ENCODE measurements at regions not wholly inside any gene's neighbourhood (a gene's known extent, or its start where the extent isn't known, plus 50 kb on each side); places are given as distances from the start of the nearest gene placed in this dataset.

DNA sequence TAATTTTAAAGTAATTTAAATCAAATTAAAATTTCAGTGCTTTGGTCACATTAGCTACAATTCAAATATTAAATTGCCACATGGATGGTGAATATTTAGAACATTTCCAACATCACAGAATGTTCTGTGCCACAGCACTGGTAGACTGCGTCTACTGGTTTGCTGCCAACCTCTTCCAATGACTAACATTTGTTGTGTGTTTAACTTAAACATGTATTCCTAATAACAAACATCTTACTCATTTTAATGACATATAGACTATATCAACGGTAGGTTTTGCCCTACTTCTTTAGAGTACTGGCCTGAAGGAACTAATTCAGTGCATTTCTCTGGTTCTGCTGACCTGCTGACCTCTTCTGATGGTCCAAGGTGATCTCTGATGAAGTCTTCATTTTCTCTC is 157.6 kb downstream of the DCK start:
- no peak for DNase-seq (ENCODE audit: low spot score)
- ATAC-seq: no peak

GRCh38 chr4:71156616-71157015 is 163.2 kb downstream of the DCK start:
- ATAC-seq (no peak), DNase-seq (ENCODE audit: low spot score) (no peak)

- ATAC-seq: no peak
- DNase-seq (ENCODE audit: low spot score): no peak
These were observed 168.9 kb downstream of the DCK start for GRCh38 chr4:71162386-71162785.

DNA sequence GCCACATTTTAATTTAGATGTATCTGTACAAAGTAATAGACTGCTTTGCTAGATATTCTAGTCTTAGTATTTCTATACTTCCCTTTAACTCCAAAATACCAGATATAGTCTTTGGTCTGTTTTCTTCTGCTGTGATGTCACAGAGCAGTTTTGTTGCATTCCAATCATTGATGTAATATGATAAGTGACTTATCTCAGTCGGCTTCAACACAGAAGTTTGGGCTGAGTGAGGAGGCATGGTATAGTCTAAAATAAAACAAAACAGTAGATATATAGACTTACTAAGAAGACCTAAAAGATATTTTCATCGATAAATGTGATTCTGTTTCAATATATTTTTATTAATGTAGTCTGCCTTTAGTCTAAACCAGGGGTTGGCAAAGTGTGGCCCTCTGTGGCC is 169.9 kb downstream of the DCK start:
- DNase-seq (ENCODE audit: low spot score) (no peak), ATAC-seq (no peak)

DNA sequence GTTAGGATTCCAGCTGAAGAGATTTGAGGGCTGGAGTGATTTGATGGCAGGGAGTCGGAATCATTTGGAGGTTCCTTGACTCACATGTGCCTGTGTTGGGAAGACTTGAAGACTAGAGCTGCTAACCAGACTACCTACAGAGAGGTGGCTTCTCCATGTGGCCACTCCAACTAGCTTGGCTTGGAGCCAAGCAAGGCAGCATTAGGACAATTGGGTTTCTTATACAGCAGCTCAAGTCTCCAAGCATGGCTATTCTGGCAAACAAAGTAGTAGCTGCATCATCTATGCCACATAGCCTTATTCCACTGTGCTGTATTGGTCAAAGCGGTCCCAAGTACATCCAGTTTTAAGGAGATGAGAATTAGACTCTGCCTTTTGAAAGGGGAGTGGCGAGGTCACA is 171.7 kb upstream of the SLC4A4 start:
- no peak for ATAC-seq
- DNase-seq (ENCODE audit: low spot score): no peak

GRCh38 chr4:71171592-71171991 is 167.2 kb upstream of the SLC4A4 start:
- DNase-seq (ENCODE audit: low spot score): no peak
- ATAC-seq: no peak

DNA sequence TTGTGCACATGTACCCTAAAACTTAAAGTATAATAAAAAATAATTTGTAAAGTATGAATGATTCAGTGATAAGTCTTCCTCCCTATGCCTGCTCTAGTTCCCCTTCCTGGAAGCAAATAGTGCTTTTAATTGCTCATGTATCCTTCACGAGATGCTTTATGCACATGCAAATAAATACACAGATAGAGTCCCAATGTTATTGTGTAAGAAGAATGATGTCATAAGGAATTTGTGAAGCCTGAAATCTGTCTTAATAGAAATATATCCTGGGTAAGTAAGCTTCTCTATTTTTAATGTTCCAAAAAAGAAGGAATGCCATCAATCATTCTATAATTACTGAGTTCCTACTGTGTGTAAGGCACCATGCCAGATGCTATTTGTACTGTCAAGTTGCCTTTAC is 157.5 kb upstream of the SLC4A4 start:
- no peak for ATAC-seq
- no peak for DNase-seq (ENCODE audit: low spot score)

DNA sequence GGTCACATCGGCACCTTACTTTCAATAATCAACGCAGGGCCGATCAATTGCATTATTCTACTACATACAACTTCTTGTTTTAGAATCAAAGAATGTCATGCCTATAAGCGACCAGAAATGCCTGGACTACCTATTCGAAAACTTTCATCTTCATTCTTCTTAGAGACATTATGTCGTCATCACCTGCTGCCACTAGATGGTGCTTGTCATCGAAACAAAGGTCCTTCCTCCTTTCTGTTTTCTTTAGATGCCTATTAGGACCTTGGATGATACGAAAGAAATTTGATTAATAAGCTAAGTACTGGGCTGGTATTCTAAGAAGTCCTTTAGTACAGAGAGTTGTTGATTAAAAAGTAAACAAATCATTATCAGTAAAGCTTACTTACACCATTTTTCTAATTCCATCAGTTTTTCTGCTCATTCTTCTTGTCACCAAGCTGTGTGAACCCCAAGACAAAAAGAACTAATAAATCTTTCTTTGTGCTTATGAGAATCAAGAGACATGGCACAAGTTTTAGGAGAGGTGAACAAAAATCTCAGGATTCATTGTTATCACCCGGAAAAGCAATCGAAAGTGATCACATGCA is 154.5 kb upstream of the SLC4A4 start:
- DNase-seq (ENCODE audit: low spot score) (peak; percentile 56), ATAC-seq (peak; percentile 22)

DNA sequence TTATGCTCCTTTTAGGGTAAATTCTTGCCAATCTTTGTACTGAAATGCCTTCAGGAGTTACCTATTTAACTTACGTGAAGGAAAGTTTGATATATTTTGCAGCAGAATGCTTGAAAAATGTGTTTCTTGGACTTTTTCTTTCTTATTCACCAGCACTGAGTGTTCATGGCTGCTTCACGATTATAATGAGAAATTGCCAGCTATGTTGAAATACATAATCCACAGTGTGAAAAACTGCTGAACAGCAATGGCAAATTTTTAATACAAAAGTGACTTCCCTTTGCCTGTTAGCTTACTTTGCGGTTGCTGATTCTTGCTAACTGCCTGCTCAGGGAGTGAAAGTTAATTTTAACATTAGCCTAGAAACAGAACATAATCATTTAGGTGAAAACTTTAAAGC is 153.8 kb upstream of the SLC4A4 start:
- DNase-seq (ENCODE audit: low spot score) (no peak), ATAC-seq (no peak)

DNA sequence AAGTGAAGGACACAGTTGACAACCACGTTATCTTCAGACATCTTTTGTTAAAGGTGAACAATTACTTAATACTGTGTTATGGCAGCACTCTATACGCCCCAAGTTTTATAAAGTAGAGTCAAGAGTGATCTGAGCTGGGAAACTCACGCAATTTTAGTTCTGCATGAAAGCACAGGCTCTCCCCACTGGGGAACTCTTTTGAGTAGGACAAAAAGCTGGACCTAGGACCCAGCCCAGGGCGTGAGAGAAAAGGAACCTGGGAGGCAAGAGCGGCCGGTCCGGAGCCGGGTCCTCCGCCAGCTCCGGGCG is 152.6 kb upstream of the SLC4A4 start:
- ATAC-seq (no peak), DNase-seq (ENCODE audit: low spot score) (no peak)

DNA sequence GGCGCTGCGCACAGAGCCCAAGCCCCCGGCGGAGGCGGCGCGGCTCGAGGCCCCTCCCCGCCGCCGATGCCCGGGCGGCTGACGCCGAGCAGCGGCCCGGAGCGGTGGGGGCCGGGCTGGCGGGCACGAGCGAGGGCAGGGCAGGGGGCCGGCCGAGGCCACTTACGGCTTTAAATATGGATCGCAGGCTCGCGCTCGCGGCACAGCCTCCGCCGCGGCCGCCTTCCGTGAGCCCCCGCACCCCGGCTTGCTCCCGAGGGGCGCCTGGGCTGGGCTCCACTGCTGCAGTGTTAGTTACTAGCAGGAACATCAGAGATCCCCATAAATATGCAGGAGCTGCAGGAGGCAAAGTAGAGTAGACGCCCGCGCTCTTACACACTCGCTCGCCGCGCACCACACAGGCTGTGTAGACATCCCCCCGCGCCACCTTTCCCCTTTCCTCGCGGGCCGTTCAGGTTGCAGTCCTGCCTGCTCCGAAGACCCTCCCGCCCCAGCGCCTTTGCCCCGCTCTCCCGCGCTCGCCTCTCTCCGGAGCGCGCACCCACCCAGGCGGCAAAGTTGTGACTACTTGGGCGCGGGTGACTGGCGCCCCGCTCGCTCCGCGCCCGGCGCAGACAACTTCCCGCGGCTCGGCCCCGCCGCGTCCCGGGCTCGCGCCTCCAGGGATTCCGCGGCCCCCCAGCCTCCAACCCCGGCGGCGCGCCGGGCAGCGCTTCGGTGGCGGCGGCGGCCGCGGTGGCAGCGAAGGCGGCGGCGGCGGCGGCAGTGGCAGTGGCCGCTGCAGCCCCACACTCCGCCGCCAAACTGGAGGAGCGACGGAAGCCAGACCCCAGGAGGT is 152.0 kb upstream of the SLC4A4 start:
- peak; percentile 83 for DNase-seq (ENCODE audit: low spot score)
- ATAC-seq: peak; percentile 87

- ATAC-seq (peak; percentile 62), DNase-seq (ENCODE audit: low spot score) (peak; percentile 76)
These were observed 151.2 kb upstream of the SLC4A4 start for GRCh38 chr4:71187404-71188155.

GRCh38 chr4:71188156-71188640 is 150.6 kb upstream of the SLC4A4 start:
- no peak for DNase-seq (ENCODE audit: low spot score)

DNA sequence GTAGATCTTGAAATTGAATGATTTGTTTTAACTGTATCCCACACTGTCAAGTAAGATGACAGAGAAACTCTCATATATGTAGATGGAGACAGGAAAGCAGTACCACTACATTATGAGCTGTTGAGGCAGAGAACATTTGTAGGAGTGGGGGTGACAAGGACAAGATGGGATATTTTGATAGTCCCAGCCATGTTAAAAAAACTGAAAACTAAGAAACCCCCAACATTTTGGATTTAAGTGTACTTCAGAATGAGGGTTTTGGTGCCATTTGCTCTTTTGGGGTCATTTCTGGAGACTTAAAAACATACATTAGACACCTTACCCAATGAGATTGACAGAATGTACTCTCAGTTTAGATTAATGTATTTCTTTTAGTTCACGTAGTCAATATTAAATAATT is 149.9 kb upstream of the SLC4A4 start:
- no peak for ATAC-seq
- DNase-seq (ENCODE audit: low spot score): no peak

More at GRCh38 chr4:71188156-71188640, 150.6 kb upstream of the SLC4A4 start:
- ATAC-seq: no peak

DNA sequence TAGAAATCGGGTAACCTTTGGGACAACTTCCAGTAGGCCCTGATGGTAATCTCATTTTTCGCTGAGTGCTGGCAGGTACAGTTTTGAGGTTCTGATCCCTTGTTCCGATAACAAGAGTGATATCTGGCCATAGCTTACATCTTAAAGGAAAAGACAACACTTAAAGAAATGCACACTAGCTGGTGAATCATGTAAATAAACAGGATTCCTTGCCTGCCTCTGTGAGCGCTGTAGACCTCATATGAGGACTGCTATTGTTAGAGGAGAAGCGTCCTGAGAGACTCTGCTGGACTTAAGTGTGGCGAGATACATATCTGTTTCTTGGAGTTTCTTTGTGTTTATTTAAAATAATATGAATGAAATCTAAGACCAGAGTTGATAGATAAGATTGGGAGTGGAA is 149.3 kb upstream of the SLC4A4 start:
- DNase-seq (ENCODE audit: low spot score): no peak
- no peak for ATAC-seq

DNA sequence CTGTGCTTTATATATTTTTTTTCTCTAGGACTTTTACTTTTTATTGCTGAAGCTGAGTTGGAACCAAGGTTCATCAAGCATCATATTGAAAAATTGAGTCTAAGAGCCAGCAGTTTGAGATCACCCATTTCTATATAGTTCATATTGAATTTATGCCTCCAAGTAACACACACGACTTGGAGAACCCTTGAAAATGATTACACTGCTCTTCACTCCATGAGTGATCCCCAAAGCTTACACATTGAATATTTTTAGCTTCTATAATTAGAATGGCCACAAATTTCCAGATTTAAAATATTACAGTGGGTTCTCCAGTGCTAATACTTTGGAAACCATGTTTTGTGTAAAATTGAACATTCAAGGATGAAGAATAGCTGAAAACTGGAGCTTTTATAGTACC is 144.4 kb upstream of the SLC4A4 start:
- ATAC-seq: no peak

GRCh38 chr4:71195924-71196323 is 142.9 kb upstream of the SLC4A4 start:
- DNase-seq (ENCODE audit: low spot score) (no peak), ATAC-seq (no peak)

More for the DNA sequence above, 144.4 kb upstream of the SLC4A4 start:
- no peak for DNase-seq (ENCODE audit: low spot score)

GRCh38 chr4:71198958-71199357 is 139.9 kb upstream of the SLC4A4 start:
- ATAC-seq: no peak
- DNase-seq (ENCODE audit: low spot score): no peak

DNA sequence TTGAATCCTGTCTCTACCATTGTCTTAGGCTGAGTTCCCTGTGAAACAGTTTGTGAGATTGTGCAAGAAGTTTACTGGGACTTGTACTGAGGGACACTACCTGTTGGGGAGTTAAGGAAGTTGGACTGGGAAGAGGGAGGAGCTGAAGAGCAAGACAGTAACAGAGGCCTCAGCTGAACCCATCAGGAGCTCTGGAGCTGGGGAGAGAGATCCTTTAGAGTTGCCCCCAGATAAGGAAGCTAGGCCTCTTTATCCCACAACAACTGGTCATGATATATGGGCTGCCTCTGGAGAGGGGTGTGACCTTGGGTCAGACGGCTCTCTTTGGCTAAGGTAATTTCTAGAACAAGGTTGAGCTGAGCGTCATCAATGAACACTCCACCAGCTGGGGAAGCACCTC is 137.8 kb upstream of the SLC4A4 start:
- ATAC-seq (peak; percentile 46), DNase-seq (ENCODE audit: low spot score) (no peak)

DNA sequence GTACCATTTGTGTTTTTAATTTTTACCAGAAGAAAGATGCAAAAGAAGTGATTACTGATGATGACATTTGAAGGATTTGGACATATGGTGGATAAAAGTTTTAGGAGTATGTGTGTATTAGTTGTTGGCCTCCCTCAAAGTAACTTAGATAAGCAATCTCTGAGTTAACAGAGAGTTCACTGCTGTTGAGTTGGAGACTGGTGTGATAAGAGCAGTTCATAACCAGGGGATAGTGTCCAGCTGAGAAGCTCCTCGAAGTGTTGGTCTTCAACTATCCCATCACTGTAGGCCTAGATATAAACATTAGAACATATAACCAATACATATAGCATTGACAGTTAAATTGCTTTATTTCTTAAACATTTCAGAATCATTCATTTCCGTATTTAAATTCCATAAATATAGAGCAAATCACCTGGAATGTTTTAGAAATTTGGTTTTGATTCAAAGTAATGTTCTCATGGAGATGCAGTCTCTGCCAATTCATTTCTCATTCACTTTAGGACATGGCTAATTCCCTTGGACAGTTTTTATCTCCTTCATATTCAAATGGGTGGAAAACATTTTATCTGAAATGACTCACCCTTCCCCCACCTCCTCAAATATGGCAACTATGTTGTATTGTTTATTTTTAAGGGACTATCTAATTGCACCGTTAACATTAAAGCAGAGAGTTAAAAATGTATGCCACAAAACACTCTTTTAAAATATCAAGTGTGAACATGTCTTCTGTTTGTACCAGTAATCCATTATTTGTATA is 136.8 kb upstream of the SLC4A4 start:
- DNase-seq (ENCODE audit: low spot score) (no peak), ATAC-seq (no peak)

DNA sequence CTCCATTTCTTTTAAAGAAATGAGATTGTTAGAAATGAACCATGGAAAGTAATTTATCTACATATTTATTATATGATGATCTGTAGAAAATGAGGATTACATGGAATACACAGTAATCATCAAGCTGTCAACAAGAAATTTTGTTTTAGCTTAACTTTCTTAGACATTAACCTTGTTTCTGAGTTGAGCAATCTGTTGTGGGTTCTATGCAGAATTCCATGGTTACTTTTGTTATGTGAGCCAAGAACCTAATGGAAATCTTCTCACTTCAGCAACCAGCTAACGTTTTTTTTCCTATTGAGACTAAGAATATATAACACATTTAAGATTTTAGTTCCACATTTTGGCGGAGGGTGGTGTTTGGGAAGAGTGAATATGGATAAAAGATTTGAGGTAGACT is 136.1 kb upstream of the SLC4A4 start:
- ATAC-seq (no peak), DNase-seq (ENCODE audit: low spot score) (no peak)
